Calu3 (cell line): ENCODE measurements at regions not wholly inside any gene's neighbourhood (a gene's known extent, or its start where the extent isn't known, plus 50 kb on each side); places are given as distances from the start of the nearest gene placed in this dataset.

Experiments
- BruUV-seq: library from RNA; stranded (reverse); fragments of 400-500 nt; replicated peaks from 2 replicates; lab custom pipeline; 2021; lab: Mats Ljungman, UMichigan
- CTCF ChIA-PET: fragments of 300-600 bp; sonication (Branson Sonifier 250); formaldehyde crosslinking; loops from one replicate; lab custom pipeline; 2022; ENCODE audit warnings: antibody characterized with exemption; lab: Charles Lee
- DNase-seq: peaks from one replicate; pipeline ENCODE4 v3.0.0; 2022
- H3K27ac Mint-ChIP-seq: one replicate; pipeline ENCODE4 v1.8.0; 2022; ENCODE audit warnings: mixed read lengths; ENCODE audit not compliant: unreplicated experiment
- H3K27me3 Mint-ChIP-seq: one replicate; pipeline ENCODE4 v1.8.0; 2022; ENCODE audit warnings: mixed read lengths; ENCODE audit not compliant: unreplicated experiment
- H3K36me3 Mint-ChIP-seq: one replicate; pipeline ENCODE4 v1.8.0; 2022; ENCODE audit warnings: mild to moderate bottlenecking, moderate library complexity, mixed read lengths; ENCODE audit not compliant: insufficient read depth, unreplicated experiment
- H3K4me1 Mint-ChIP-seq: one replicate; pipeline ENCODE4 v1.8.0; 2022; ENCODE audit warnings: mild to moderate bottlenecking, low read depth, mixed read lengths; ENCODE audit not compliant: unreplicated experiment
- H3K4me3 Mint-ChIP-seq: one replicate; pipeline ENCODE4 v1.8.0; 2022; ENCODE audit warnings: mild to moderate bottlenecking, low read depth, moderate library complexity, mixed read lengths; ENCODE audit not compliant: unreplicated experiment
- H3K9me3 Mint-ChIP-seq: one replicate; pipeline ENCODE4 v1.8.0; 2022; ENCODE audit warnings: low read depth, mixed read lengths; ENCODE audit not compliant: unreplicated experiment
- CTCF ChIP-seq: fragments of 200-600 bp; IDR thresholded peaks from one replicate; pipeline ENCODE4 v1.8.0; 2022; ENCODE audit warnings: antibody characterized with exemption; ENCODE audit not compliant: unreplicated experiment
- intact Hi-C: fragments of 100-400 bp; cut with micrococcal nuclease; formaldehyde crosslinking; loops from one replicate; pipeline ENCODE4 v1.10.0; 2022; ENCODE audit not compliant: unreplicated experiment

- no TSS peak for BruUV-seq
- Mint-ChIP-seq H3K27ac (no peak overlapping the region), H3K9me3 (no peaks in the 10 kb centered on the region), H3K4me1 (no peaks in the 10 kb centered on the region), H3K4me3 (no peak overlapping the region), H3K36me3 (no peaks in the 10 kb centered on the region), H3K27me3 (no peaks in the 10 kb centered on the region)
- intact Hi-C loops: no loop called here
- CTCF ChIA-PET: no interaction called here
- DNase-seq: no peak
- no peak for TF ChIP-seq CTCF
Measured at GRCh38 chr4:126687655-126688358, 945.0 kb upstream of the INTU start.

- no peak for DNase-seq
- no peak for TF ChIP-seq CTCF
- CTCF ChIA-PET: no interaction called here
- H3K4me3 Mint-ChIP-seq: no peak overlapping the region
- no peaks in the 10 kb centered on the region for H3K4me1 Mint-ChIP-seq
- no peak overlapping the region for H3K27ac Mint-ChIP-seq
- no peaks in the 10 kb centered on the region for H3K27me3 Mint-ChIP-seq
- BruUV-seq: no TSS peak
- intact Hi-C loops: no loop called here
- H3K36me3 Mint-ChIP-seq: no peaks in the 10 kb centered on the region
- no peaks in the 10 kb centered on the region for H3K9me3 Mint-ChIP-seq
Measured at GRCh38 chr4:126691797-126692196, 941.0 kb upstream of the INTU start.

- no peak for TF ChIP-seq CTCF
- Mint-ChIP-seq H3K27ac (no peak overlapping the region), H3K36me3 (no peaks in the 10 kb centered on the region), H3K4me1 (no peaks in the 10 kb centered on the region), H3K9me3 (no peaks in the 10 kb centered on the region), H3K4me3 (no peak overlapping the region), H3K27me3 (no peaks in the 10 kb centered on the region)
- CTCF ChIA-PET: no interaction called here
- BruUV-seq: no TSS peak
- intact Hi-C loops: no loop called here
- no peak for DNase-seq
Measured at GRCh38 chr4:126697748-126698147, 935.0 kb upstream of the INTU start.

- Mint-ChIP-seq H3K27ac (no peak overlapping the region), H3K27me3 (no peaks in the 10 kb centered on the region), H3K36me3 (no peaks in the 10 kb centered on the region), H3K4me1 (no peaks in the 10 kb centered on the region), H3K9me3 (no peaks in the 10 kb centered on the region), H3K4me3 (no peak overlapping the region)
- intact Hi-C loops: no loop called here
- no peak for TF ChIP-seq CTCF
- no TSS peak for BruUV-seq
- CTCF ChIA-PET: no interaction called here
- DNase-seq: no peak
Measured at GRCh38 chr4:126698224-126698623, 934.5 kb upstream of the INTU start.
